ENCODE measurements at regions not wholly inside any gene's neighbourhood (a gene's known extent, or its start where the extent isn't known, plus 50 kb on each side); places are given as distances from the start of the nearest gene placed in this dataset.

DNA sequence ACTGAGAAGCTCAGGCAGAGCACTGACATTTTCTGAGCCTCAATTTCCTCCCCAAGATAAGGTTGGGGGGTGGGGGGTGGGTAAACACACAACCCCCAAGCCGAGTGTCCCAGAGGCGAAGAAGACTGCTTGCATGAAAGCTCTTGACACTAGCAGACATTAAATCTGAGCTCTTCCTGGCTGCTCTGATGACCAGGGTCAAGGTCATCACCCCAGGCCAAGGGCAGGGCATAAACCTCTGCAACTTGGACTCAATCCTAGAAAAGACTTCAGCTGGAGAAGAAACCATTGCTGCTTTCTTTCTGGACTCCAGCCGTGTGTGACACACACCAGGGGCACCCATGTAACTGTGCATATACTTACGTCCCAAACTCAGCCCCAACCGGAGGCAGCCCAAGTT, 109.0 kb downstream of the BANF2 start:
- Histone ChIP-seq H3K79me1 (ENCODE audit: insufficient read depth, low read depth, low read length, poor library complexity, severe bottlenecking) (no peaks in the 10 kb centered on the region), H2BK120ac (ENCODE audit: low read depth, low read length, poor library complexity, severe bottlenecking) (no peak overlapping the region), H3K27me3 (ENCODE audit: insufficient read depth, low read length) (no peaks in the 10 kb centered on the region), H4K20me1 (ENCODE audit: control insufficient read depth, insufficient read depth, insufficient read length) (no peaks in the 10 kb centered on the region), H4K5ac (ENCODE audit: insufficient read length, low read depth, low read length) (no peak overlapping the region), H3K4me2 (ENCODE audit: insufficient read depth, insufficient read length, low read length) (no peak overlapping the region), H3T11ph (ENCODE audit: low read length) (no peak overlapping the region), H2AK5ac (ENCODE audit: insufficient read length, low read length) (no peak overlapping the region), H2BK20ac (ENCODE audit: low read depth, low read length, poor library complexity, severe bottlenecking) (no peak overlapping the region), H3K14ac (ENCODE audit: insufficient read depth, low read length) (no peak overlapping the region), H2BK5ac (ENCODE audit: insufficient read length, low read length) (no peak overlapping the region), H3K79me2 (ENCODE audit: insufficient read depth, low read length) (no peaks in the 10 kb centered on the region), H3K23ac (ENCODE audit: insufficient read length, low read depth, low read length) (no peak overlapping the region), H2BK15ac (ENCODE audit: low read depth, low read length) (no peak overlapping the region), H3K27ac (ENCODE audit: insufficient read length, low read depth, low read length) (no peak overlapping the region), H3K18ac (ENCODE audit: insufficient read length, low read depth, low read length) (no peak overlapping the region), H3K9me3 (ENCODE audit: control insufficient read depth, low read depth, low read length) (no peaks in the 10 kb centered on the region), H3K23me2 (ENCODE audit: insufficient read length, low read depth, low read length, poor library complexity, severe bottlenecking) (no peaks in the 10 kb centered on the region), H2BK12ac (ENCODE audit: insufficient read length, low read depth, low read length) (no peak overlapping the region), H4K91ac (ENCODE audit: insufficient read length, low read depth, low read length) (no peak overlapping the region), H4K8ac (replicated peaks; ENCODE audit: insufficient read length, low read depth, low read length) (no peak overlapping the region), H2AFZ (ENCODE audit: low read length) (no peak overlapping the region), H3K56ac (ENCODE audit: insufficient read length, low read depth, low read length) (no peak overlapping the region), H3K4ac (ENCODE audit: low read depth, low read length) (no peak overlapping the region), H3K4me1 (ENCODE audit: insufficient read depth, low read length) (no peaks in the 10 kb centered on the region; the same call in 1 of the 2 replicates), H3K9ac (ENCODE audit: extremely low read depth, insufficient read length, low read length) (no peak overlapping the region)
- TF ChIP-seq, protein P1, sequence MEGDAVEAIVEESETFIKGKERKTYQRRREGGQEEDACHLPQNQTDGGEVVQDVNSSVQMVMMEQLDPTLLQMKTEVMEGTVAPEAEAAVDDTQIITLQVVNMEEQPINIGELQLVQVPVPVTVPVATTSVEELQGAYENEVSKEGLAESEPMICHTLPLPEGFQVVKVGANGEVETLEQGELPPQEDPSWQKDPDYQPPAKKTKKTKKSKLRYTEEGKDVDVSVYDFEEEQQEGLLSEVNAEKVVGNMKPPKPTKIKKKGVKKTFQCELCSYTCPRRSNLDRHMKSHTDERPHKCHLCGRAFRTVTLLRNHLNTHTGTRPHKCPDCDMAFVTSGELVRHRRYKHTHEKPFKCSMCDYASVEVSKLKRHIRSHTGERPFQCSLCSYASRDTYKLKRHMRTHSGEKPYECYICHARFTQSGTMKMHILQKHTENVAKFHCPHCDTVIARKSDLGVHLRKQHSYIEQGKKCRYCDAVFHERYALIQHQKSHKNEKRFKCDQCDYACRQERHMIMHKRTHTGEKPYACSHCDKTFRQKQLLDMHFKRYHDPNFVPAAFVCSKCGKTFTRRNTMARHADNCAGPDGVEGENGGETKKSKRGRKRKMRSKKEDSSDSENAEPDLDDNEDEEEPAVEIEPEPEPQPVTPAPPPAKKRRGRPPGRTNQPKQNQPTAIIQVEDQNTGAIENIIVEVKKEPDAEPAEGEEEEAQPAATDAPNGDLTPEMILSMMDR (conservative IDR thresholded peaks at IDR 0.05): no peak
- no peaks in the 10 kb centered on the region for H3K27me3 Mint-ChIP-seq (ENCODE audit: low read depth)
- H3K4me1 Mint-ChIP-seq: peaks cover 7 to 9% of the 10 kb centered on the region in 2 experiments
- H3K9me3 Mint-ChIP-seq: no peaks in the 10 kb centered on the region
- no CpG with 5 or more reads among the region's 5 CpGs for WGBS (ENCODE audit: extremely low coverage, insufficient read length, low lambda C conversion rate)
- no peak overlapping the region for H3K4me3 Mint-ChIP-seq
- no peak for DNase-seq
- H3K36me3 Mint-ChIP-seq (ENCODE audit: insufficient read depth in 1 of 3, low read depth in 3 of 3): peaks cover 0 to 3% (median 0%) of the 10 kb centered on the region in 3 experiments; a peak in 1 of 7 replicates
- no peak overlapping the region for H3K27ac Mint-ChIP-seq

All from H9 (cell line).